BE2C (cell line): ENCODE measurements at regions not wholly inside any gene's neighbourhood (a gene's known extent, or its start where the extent isn't known, plus 50 kb on each side); places are given as distances from the start of the nearest gene placed in this dataset.

Source experiments
- DNase-seq: peaks from one replicate; pipeline ENCODE4 v3.0.0-alpha.2; 2020
- H3K27me3 ChIP-seq: fragments of 250-450 bp; sonication (Bioruptor Pico); 2 replicates; pipeline ENCODE4 v1.5.1; 2020; ENCODE audit warnings: mild to moderate bottlenecking
- H3K36me3 ChIP-seq: fragments of 250-450 bp; sonication (Bioruptor Pico); 2 replicates; pipeline ENCODE4 v1.5.1; 2020; ENCODE audit warnings: mild to moderate bottlenecking
- H3K4me1 ChIP-seq: fragments of 250-450 bp; sonication (Bioruptor Pico); 2 replicates; pipeline ENCODE4 v1.5.1; 2020
- H3K4me3 ChIP-seq: 2 replicates; pipeline ENCODE4 v1.5.1; 2011; ENCODE audit warnings: low read depth, low read length
- H3K9me3 ChIP-seq: fragments of 250-450 bp; sonication (Bioruptor Pico); 2 replicates; pipeline ENCODE4 v1.5.1; 2020
- TF ChIP-seq, protein P1 (sequence below): IDR thresholded peaks from 2 replicates; pipeline ENCODE4 v1.5.1; 2012; ENCODE audit warnings: mild to moderate bottlenecking, low read depth, low read length

DNA sequence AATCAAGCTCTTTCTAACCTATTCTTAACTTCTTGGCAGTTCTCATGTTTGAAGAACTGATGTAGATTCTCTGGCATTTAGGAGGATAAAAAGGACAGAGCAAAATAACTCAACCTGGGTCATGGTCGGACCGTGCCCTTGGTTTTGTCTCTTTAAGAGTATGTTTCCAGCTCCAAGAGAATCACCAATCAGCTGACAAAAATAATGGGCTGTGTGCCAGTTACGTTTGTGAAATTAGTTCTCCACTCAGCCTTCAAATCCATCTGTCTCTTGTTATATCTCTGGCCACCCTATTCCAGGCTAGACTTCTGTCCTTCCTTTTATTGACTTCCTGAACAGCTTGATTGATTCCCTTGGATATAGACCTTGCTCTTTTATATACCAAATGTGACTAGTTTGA lies 225.7 kb downstream of the EPHA4 start:
- no peaks in the 10 kb centered on the region for H3K9me3 ChIP-seq
- no peak for DNase-seq
- H3K36me3 ChIP-seq: no peaks in the 10 kb centered on the region
- TF ChIP-seq, protein P1, sequence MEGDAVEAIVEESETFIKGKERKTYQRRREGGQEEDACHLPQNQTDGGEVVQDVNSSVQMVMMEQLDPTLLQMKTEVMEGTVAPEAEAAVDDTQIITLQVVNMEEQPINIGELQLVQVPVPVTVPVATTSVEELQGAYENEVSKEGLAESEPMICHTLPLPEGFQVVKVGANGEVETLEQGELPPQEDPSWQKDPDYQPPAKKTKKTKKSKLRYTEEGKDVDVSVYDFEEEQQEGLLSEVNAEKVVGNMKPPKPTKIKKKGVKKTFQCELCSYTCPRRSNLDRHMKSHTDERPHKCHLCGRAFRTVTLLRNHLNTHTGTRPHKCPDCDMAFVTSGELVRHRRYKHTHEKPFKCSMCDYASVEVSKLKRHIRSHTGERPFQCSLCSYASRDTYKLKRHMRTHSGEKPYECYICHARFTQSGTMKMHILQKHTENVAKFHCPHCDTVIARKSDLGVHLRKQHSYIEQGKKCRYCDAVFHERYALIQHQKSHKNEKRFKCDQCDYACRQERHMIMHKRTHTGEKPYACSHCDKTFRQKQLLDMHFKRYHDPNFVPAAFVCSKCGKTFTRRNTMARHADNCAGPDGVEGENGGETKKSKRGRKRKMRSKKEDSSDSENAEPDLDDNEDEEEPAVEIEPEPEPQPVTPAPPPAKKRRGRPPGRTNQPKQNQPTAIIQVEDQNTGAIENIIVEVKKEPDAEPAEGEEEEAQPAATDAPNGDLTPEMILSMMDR: no peak
- H3K4me3 ChIP-seq: no peak overlapping the region
- no peaks in the 10 kb centered on the region for H3K4me1 ChIP-seq
- no peaks in the 10 kb centered on the region for H3K27me3 ChIP-seq

DNA sequence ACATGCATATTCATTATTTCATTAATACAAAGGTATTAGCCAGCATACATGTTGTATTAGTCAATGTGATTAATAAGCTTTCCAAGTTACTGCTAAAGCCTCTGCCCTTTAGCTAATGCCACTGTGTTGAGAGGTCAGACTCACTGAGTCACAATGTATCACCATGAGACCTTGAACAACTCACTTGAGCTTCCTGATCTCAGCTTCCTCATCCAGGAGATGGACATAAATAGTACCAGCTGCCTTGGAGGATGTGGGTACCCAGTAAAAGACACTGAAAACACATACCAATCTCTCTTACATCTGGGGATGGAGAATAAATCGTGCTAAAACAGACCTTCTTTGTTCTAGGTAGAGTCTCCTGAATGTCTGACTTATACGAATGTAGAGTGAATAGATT lies 224.6 kb downstream of the EPHA4 start:
- TF ChIP-seq, protein P1: no peak
- Histone ChIP-seq H3K4me3 (no peak overlapping the region), H3K4me1 (no peaks in the 10 kb centered on the region), H3K27me3 (no peaks in the 10 kb centered on the region), H3K9me3 (no peaks in the 10 kb centered on the region), H3K36me3 (no peaks in the 10 kb centered on the region)
- DNase-seq: no peak

GRCh38 chr2:221350616-221351015 lies 221.5 kb downstream of the EPHA4 start:
- H3K4me3 ChIP-seq: no peak overlapping the region
- DNase-seq: no peak
- H3K27me3 ChIP-seq: no peaks in the 10 kb centered on the region
- H3K4me1 ChIP-seq: no peaks in the 10 kb centered on the region
- H3K9me3 ChIP-seq: no peaks in the 10 kb centered on the region
- no peaks in the 10 kb centered on the region for H3K36me3 ChIP-seq
- TF ChIP-seq, protein P1: no peak

- no peaks in the 10 kb centered on the region for H3K27me3 ChIP-seq
- H3K9me3 ChIP-seq: no peaks in the 10 kb centered on the region
- H3K4me3 ChIP-seq: no peak overlapping the region
- TF ChIP-seq, protein P1: no peak
- no peaks in the 10 kb centered on the region for H3K36me3 ChIP-seq
- no peaks in the 10 kb centered on the region for H3K4me1 ChIP-seq
- DNase-seq: no peak
These were observed 218.9 kb downstream of the EPHA4 start for GRCh38 chr2:221353201-221353600.

DNA sequence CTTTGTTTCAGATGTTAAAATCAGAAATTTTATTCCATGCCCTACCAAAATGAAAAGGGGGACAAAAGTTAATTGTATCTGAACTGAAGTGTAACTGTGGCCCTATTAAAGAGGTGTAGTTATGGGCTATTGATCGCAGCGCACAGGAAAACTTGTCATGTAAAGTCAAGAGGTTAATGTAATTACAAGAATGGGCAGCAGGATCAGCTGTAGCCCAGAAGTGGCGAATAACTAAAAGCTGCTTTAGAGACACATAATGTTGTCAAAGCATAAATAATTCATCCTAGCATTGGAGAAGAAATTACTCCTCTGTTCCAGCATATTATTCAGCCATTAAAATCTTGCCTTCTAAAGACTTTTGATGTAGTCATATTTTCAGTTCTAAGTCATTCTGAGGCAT lies 211.8 kb downstream of the EPHA4 start:
- Histone ChIP-seq H3K9me3 (no peaks in the 10 kb centered on the region), H3K4me3 (no peak overlapping the region), H3K27me3 (no peaks in the 10 kb centered on the region), H3K4me1 (no peaks in the 10 kb centered on the region), H3K36me3 (no peaks in the 10 kb centered on the region)
- no peak for DNase-seq
- TF ChIP-seq, protein P1: no peak

GRCh38 chr2:221360742-221361141 lies 211.4 kb downstream of the EPHA4 start:
- no peaks in the 10 kb centered on the region for H3K27me3 ChIP-seq
- DNase-seq: no peak
- no peaks in the 10 kb centered on the region for H3K4me1 ChIP-seq
- TF ChIP-seq, protein P1: no peak
- no peaks in the 10 kb centered on the region for H3K36me3 ChIP-seq
- H3K4me3 ChIP-seq: no peak overlapping the region
- no peaks in the 10 kb centered on the region for H3K9me3 ChIP-seq
